Testis (tissue), 2 donors: ENCODE measurements at regions not wholly inside any gene's neighbourhood (a gene's known extent, or its start where the extent isn't known, plus 50 kb on each side); places are given as distances from the start of the nearest gene placed in this dataset.

Experiments used
- CTCF ChIP-seq, 3 experiments: fragments of 450-650 bp in 2 of 3; fragments of 200-600 bp in 1 of 3; sonication (generic) in 1 of 3; IDR thresholded peaks; one replicate each; pipeline ENCODE4 v1.5.1; 2016 to 2019; ENCODE audit warnings: antibody characterized with exemption in 3 of 3, mild to moderate bottlenecking in 2 of 3, moderate library complexity in 1 of 3
- POLR2A ChIP-seq: fragments of 450-650 bp; IDR thresholded peaks from one replicate; pipeline ENCODE4 v1.6.1; 2017; ENCODE audit warnings: antibody characterized with exemption, mild to moderate bottlenecking, moderate library complexity

GRCh38 chrX:5399403-5399802 lies 829.3 kb downstream of the NLGN4X start:
- TF ChIP-seq POLR2A = no peak
- TF ChIP-seq CTCF (IDR thresholded peaks at IDR 0.05) = no peak
